GM19395 (cell line): ENCODE measurements at regions not wholly inside any gene's neighbourhood (a gene's known extent, or its start where the extent isn't known, plus 50 kb on each side); places are given as distances from the start of the nearest gene placed in this dataset.
"Not testable (repeated sequence)": the region's sequence is repeated elsewhere in the genome, so short reads cannot be mapped to it uniquely, and the experiment has no call there.

Source experiments
- ATAC-seq: cut with Tn5 transposase; IDR thresholded peaks from one replicate; pipeline ENCODE4 v1.9.1; 2021; ENCODE audit warnings: mild to moderate bottlenecking, moderate library complexity; ENCODE audit not compliant: unreplicated experiment

DNA sequence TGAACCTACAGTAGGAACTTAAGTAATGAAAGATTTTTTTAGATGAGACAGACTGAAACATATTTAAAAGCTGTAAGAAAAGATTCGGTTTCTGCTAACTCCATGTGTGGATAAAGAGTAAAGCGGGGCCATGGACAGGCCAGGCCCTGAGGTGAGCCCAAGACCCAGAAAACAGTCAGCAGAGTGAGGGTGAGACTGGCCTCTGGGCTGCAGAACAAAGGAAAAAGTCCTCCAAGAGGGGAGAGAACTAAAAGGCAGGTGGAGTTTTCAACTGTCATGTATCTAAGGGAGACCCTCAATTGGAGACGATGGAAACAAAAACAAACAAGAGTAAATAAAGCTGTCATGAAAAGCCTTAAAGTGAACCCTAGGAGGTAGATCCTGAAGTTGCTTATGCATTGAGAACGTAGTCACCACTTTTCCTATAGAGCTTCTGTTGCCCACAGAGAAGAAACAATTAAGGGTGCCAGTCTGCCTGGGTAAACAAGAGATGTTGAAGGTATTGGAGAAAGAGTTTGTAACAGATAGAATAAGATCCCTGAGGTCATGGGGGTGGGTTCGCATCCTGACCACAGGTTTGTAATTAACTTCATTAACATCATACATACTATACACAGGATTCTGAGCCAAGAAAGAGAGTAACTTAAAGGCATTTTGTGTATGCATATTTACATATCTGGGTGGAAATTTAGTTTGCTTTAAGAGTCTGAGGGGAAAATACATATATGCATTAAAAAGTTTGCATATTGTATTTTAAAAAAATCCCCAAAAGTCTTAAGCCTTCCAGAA, 268.7 kb upstream of the PDE3A start:
- no peak for ATAC-seq

DNA sequence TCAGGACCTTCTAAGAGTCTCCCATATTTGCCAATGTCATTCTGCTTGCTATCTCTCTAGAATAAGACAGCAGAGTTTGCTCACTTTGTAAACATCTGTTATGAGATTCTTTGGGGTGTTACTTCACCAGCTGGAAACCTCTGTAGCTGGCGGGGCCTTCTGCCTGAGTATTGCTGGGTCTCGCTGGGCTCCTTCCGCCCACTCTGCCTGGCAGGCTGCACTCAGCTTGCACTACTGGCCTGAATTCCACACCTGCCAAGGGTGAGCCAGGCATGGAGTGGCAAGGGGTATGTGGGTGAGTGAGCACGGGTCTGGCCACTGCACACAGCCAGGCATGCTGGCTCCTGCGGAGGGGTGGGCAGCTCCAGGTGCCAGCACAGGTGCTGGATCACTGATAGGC, 267.3 kb upstream of the PDE3A start:
- no peak for ATAC-seq

DNA sequence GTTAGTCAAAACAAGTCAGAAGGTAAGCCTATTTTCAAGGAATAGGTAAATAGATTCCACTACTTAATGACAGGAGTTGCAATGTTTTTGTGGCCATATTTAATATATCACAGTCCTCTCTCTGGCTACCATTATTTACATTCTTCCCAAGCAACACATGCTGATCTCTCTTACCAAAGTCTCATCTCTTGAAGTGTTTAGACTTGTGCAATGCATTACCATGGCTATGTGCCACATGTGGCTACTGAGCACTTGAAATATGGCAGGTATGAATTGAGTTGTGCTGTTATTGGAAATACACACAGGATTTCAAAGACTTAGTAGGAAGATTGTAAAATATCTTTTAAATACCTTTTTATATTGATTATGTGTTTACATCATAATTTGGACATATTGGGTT, 262.4 kb upstream of the PDE3A start:
- no peak for ATAC-seq

DNA sequence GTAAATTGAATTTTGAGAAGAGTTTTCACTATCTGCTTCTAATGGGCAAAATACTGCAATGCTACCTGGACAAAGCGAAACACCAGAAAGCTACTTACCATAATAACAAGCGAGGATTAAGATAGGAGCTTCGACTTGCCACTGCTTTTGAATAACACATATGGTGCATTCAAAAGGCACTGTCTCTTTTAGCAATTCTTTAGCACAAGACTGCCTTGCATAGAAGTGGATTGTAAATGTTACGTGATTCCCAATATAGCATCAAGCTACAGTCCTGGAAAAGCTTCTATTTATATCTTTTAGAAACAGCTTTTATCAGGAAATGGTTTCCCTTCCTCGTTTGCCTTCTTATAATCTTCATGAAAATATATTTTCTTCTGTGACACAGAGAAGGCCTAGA, 258.7 kb upstream of the PDE3A start:
- ATAC-seq = no peak

DNA sequence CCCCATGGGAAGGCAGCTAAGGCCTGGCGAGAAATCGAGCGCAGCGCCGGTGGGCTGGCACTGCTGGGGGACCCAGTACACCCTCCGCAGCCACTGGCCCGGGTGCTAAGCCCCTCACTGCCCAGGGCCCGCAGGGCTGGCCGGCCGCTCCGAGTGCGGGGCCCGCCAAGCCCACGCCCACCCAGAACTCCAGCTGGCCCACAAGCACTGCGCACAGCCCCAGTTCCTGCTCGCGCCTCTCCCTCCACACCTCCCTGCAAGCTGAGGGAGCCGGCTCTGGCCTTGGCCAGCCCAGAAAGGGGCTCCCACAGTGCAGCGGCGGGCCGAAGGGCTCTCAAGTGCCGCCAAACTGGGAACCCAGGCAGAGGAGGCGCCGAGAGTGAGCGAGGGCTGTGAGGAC, 253.0 kb upstream of the PDE3A start:
- not testable (repeated sequence) for ATAC-seq

DNA sequence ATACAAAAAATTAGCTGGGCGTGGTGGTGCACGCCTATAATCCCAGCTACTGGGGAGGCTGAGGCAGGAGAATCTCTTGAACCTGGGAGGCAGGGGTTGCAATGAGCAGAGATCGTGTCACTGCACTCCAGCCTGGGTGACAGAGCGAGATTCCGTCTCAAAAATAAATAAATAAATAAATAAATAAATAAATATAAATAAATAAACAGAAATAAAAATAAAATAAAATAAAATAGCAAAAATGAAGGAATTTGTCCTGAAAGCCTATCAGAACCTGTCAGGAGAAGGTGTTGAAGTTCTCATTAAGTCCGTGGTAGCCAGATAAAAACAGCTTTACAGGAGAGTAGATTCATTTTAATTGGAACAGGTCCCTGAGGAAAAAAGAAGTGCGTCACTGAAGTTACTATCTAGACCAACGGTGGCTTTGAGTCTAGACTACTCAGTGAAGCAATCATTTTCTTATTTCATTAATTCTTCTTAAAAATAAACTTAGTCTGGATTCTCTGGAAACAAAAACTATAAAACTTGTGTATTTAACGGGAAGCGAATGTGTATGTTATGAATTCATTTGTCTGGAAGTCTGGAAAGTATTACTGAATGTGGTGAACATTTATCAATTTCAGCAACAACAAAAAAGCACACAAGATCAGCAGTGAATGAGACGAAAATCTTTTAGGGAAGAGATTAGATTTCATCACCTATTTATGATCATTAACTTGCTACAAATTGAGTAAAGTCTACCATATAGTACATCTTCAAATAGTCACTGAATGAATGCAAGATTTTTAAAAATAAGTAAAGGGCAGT, 248.5 kb upstream of the PDE3A start:
- ATAC-seq = no peak

DNA sequence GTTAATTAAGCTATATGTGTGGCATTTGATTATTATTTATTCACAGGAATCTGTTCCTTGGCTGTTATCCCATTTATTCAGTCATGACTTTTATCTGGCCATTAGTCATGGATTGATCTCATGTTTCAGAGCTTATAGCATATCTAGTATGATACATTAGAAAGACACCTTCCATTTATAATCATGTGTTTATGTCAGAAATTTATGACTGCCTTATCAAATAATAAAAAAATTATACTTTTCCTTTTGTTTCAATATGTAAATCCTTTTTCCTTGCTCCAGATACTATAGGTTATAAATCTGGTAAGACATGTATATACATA, 248.0 kb upstream of the PDE3A start:
- ATAC-seq = no peak

DNA sequence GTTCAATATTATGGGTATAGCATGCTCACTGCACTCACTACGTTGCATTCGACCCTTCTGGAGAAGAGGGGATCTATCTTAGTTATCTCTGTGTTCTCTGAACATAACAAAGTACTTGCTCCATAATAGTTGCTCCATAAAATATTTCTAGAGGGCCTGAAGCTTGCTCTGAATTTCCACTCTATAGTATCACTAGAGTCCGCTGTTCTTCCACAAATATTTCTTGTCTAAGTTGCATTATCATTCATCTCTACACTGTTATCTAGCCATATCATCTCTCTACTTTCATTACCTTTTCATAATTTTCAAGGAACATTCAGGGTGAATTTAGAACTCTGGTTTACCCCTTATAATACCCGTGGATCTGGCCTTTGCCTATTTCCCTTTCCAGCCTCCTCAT, 246.1 kb upstream of the PDE3A start:
- no peak for ATAC-seq

DNA sequence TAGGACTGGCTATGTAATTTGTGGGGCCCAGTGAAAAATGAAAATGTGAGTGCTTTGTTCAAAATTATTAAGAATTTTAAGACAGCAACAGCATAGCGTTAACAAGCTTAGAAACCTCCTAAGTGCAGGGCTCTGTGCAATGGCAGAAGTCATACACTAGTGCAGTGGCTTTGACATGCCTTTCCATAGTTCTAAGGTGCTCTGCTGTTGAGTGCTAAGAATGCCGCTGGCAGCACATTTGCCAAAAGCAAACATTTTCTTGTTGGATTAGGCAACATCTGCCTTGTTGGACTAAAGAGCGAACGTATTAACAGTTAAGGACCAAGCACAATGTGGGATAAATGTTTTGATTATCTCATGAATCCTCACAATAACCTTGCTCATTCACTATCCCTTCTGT, 244.9 kb upstream of the PDE3A start:
- ATAC-seq = no peak

DNA sequence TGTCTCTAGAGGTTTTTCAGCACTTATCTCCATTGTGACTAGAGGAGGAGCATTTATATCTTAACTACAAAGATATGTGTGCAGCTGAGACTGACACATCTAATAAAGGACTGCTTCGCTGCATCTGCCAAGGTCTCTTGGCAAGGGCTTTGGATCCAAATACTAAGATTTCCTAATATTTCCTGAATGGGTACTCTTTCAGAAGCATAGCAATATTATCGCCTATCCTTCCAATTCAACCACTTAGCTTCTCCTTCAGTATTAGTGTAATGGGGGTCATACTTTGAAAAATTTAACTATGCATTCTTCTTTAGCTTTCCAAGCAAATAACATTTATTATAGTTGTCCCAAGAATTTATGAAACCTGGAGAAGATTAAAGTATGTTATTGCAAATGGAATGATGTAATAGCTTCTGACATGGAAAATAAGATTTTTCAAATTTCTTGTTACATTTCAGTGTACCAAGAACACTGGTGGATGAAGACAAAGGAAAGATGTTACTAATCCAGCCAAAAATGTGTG, 243.0 kb upstream of the PDE3A start:
- ATAC-seq = no peak

DNA sequence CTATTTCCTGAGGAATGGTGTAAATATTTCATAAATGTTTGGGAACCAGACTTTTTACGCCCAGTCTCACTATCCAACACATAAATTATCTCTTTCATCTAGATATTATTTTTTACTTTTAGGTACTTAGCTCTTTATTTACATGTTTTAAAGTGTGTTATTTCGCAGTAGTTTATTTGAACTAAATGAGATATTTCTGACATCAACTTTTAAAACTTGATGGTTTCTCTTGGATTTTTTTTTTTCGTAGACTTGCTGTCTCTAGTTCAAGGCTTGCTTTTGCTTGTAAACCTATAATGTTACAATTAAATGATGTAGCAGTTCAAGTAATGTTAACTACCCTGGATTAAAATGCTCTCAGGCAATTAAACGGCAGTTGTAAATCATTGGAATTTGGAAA, 241.7 kb upstream of the PDE3A start:
- ATAC-seq = no peak

DNA sequence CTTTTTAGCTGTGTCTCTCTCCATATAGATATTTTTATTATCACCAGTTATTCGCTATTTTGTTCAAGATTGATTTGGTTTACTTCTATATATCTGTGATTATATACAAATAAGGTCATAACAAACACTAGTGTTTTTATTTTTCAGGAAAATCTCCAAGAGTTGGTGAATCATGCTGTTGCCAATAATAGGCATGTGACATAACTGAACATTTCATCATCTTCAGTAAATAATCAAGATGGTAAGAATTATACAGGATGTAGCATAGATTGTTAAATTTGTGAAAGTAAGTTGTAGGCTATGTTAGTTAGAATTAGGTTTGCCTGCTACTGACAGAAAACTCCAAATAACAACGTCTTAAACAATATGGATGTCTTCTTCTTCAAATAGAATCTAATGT, 240.9 kb upstream of the PDE3A start:
- no peak for ATAC-seq

DNA sequence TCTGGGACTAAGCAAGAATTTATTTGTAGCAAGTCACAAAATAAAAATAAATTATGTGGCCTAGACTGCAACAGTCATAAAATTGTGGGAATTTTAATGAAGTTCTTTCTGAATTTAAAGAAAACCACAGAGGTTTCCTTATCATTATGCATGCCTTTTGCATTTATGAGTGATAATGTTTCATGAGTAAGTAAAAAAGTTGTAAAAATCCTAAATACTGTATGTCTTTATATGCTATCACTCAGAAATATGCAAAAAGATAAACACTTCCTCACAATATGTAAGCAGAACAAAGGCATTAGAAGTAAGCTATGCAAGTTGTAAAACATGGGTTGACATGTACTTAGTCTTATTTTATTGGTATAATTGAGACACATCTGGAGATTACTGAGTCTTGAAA, 239.4 kb upstream of the PDE3A start:
- ATAC-seq = no peak

DNA sequence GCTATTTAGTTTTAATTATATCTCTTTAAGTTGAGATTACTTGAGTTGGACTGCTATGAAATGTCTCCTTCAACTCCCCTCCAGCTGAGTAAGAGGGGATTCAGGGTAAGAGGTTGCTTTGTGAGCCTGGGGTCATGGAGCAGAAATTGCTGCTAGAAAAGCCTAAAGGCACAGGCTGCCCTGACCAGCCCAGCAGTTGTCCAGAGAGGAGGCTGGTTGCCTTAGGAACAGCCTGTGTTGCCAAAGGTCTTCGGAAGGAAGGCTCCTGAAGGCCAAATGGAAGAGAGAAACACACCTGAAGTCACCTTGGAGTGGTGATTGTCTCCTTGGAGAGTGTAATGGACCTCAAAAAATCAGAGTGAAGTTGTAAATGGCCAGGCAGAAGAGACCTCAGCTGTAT, 235.5 kb upstream of the PDE3A start:
- ATAC-seq = no peak

DNA sequence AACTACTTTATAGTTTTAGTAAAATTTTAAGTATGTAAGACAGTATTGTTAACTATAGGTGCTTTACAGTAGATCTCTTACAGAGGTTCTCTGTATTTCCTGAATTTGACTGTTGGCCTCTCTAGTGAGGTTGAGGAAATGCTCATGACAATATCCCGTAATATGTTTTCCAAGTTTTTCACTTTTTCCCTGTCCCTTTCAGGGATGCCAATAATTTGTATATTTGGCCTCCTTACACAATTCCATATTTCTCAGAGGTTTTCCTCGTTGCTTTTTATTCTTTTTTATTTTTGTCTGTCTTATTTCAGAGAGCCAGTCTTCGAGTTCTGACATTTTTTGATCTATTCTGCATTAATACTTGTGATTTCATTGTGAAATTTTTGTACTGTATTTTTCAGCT, 233.7 kb upstream of the PDE3A start:
- no peak for ATAC-seq

DNA sequence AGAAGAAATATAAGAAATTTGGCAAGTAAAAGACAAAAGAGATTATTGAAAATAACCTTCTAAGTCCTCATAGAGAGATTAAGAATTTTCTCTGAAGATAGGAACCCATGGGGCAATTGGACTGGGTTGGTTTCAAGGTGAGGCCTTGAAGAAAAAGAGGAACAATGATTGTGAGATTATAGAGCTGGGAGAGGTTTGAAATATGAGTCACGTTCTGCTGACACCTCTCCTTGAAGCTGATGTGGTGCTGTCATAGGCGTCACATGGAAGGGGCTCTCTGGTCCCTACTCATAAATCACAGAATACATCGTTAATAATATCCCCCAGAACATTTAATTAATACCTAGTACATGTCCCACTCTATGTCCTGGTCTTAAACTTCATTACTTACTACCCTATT, 227.6 kb upstream of the PDE3A start:
- no peak for ATAC-seq

DNA sequence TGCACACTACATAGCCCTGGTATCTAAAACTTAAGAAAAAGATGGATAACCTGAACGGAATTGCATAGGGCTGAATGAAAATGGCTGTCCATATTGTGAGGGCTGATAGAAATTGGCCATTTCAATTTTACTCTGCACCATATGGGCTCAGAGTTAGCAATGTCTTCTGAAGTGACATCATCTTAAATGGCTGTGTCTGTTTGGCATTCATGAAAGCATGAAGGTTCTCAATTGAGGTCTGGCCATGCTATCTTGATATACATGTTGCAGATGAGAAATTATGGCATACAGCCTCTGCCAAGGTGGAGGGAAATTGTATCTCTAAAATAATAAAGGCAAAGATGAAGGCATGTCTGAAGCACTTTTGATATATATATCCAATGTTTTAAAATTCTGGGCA, 226.0 kb upstream of the PDE3A start:
- no peak for ATAC-seq

DNA sequence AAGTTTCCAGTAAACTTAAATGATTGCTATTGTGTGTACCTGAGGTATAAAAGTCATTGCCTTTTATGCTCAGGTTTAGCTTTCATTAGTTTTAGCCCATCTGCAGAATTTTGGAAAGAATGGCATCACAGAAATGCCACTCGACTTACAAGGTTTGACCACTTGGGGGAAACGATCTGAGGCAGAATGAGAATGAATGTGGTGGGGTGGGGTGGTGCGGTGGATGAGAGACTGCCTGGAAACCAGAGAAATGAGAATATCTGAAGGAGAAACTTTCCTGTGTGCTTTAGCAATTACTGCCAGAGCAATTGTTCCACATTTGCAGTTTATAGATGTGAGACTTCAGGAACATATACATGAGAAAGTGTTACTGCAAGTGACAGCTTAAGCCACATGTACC, 225.4 kb upstream of the PDE3A start:
- no peak for ATAC-seq

DNA sequence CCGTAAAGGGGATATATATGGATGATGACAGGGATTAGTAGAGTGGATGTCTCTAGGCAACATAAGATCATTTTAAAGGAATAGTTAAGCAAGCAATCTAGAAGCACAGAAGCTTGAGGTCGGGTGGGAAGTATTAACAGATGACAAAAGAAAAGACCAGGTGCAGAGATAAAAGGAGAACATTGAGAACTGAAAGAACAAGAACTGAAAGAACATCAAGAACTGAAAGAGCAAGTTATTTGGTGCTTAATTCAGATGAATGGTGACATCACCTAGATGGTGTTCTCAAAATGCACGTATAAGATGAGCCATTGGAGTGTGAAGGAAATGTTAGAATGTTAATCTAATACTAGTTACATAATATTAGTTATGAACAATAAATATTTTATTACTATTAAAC, 224.0 kb upstream of the PDE3A start:
- ATAC-seq = peak; percentile 61

DNA sequence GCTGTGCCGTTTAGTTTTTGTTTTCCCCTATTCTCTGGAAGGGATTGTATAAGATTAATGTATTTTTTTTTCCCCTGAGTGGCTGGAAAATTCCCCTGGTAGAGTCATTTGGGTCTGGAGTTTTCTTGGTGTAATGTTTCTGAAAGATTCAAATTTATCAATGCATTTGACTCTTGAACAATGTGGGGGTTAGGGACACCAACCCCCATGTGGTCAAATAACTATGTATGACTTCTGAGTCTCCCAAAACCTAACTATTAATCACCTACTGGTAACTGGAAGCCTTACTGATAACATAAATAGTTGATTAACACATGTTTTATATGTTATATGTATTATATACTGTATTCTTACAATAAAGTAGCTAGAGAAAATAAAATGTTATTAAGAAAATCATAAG, 220.1 kb upstream of the PDE3A start:
- ATAC-seq = no peak

DNA sequence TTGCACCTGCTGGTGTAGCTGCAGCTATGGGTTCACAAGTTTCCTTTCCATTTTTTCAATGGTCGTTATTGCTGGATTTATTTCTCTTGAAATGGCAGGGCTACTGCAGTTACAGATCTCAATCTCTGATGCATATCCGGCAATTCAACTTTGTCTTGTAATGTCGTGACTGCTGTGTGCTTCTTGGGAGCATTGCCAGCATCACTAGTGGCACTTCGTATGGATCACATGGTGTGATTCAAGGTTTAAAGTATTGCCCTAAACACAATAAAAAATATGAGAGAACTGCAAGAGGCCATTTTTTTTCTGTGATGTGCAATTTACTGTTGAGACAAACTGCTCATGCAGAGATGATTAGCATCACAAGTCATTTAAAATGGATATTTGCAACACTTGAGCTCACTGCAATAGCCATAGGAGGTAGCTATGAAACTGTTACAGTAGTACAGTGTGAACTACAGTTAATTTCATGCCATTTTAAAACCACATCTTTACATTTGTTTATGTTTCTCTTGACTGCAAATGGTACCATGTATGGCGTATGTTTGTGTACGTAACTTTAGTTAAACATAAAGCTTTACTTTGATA, 217.4 kb upstream of the PDE3A start:
- no peak for ATAC-seq

DNA sequence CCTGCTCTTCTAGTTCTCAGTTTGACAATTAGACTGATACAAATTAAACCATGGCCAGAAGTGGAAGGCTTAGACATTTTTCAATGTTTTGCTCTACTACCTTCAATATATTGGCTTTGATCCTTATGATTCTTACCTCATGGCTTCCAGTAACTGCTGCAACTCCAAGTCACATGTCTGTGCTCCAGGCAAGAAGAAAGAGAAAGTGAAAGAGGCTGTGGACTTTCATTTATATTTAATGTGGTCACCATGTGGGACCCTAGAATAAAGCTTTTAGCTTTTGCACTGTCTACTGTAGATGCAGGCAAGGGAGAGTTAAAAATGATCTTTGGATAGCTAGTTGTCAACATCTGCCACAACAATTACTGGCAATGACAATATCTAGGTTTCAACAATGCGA, 214.3 kb upstream of the PDE3A start:
- no peak for ATAC-seq
